Kidney epithelial cell (primary cell): ENCODE measurements at regions not wholly inside any gene's neighbourhood (a gene's known extent, or its start where the extent isn't known, plus 50 kb on each side); places are given as distances from the start of the nearest gene placed in this dataset.

Experiments used
- DNase-seq: peaks from one replicate; pipeline ENCODE4 v3.0.0-alpha.2; 2010; ENCODE audit warnings: low read depth
- H3K27me3 ChIP-seq: 2 replicates; pipeline ENCODE4 v1.6.0; 2011; ENCODE audit warnings: low read length; ENCODE audit not compliant: control insufficient read depth, insufficient read depth
- H3K36me3 ChIP-seq: 2 replicates; pipeline ENCODE4 v1.5.1; 2011; ENCODE audit warnings: low read length; ENCODE audit not compliant: control insufficient read depth, insufficient read depth
- H3K4me3 ChIP-seq: 2 replicates; pipeline ENCODE4 v1.5.1; 2011; ENCODE audit warnings: low read depth, mild to moderate bottlenecking, control low read depth, low read length
- CTCF ChIP-seq: IDR thresholded peaks from 2 replicates; pipeline ENCODE4 v1.5.1; 2011; ENCODE audit warnings: mild to moderate bottlenecking, moderate library complexity, low read length, control low read depth, inconsistent platforms; ENCODE audit not compliant: insufficient read depth, poor library complexity, severe bottlenecking

GRCh38 chr9:126051446-126052130 is 275.0 kb upstream of the MVB12B start:
- Histone ChIP-seq H3K4me3 (no peak overlapping the region), H3K36me3 (no peaks in the 10 kb centered on the region), H3K27me3 (peaks cover 7% of the 10 kb centered on the region)
- TF ChIP-seq CTCF: no peak
- no peak for DNase-seq

- no peak for TF ChIP-seq CTCF
- DNase-seq: no peak
- Histone ChIP-seq H3K27me3 (peaks cover 7% of the 10 kb centered on the region), H3K36me3 (no peaks in the 10 kb centered on the region), H3K4me3 (no peak overlapping the region)
Measured at GRCh38 chr9:126052791-126053190, 273.8 kb upstream of the MVB12B start.

- H3K4me3 ChIP-seq: no peak overlapping the region
- no peak for DNase-seq
- H3K27me3 ChIP-seq: peaks cover 8% of the 10 kb centered on the region
- H3K36me3 ChIP-seq: no peaks in the 10 kb centered on the region
- no peak for TF ChIP-seq CTCF
Measured at GRCh38 chr9:126053913-126054312, 272.7 kb upstream of the MVB12B start.

GRCh38 chr9:126055381-126055985 is 271.1 kb upstream of the MVB12B start:
- peak; percentile 23 for DNase-seq
- H3K4me3 ChIP-seq: no peak overlapping the region
- H3K27me3 ChIP-seq: peaks cover 10% of the 10 kb centered on the region
- no peaks in the 10 kb centered on the region for H3K36me3 ChIP-seq
- TF ChIP-seq CTCF: no peak

- no peaks in the 10 kb centered on the region for H3K36me3 ChIP-seq
- H3K27me3 ChIP-seq: peaks cover 10% of the 10 kb centered on the region
- TF ChIP-seq CTCF: no peak
- H3K4me3 ChIP-seq: no peak overlapping the region
- no peak for DNase-seq
Measured at GRCh38 chr9:126056312-126057021, 270.2 kb upstream of the MVB12B start.
